K562 (cell line): ENCODE measurements at regions not wholly inside any gene's neighbourhood (a gene's known extent, or its start where the extent isn't known, plus 50 kb on each side); places are given as distances from the start of the nearest gene placed in this dataset.

Source experiments
- ATF6 ChIP-seq: sonication (generic); formaldehyde crosslinking; IDR thresholded peaks from 2 replicates; pipeline ENCODE4 v1.4.0; 2020; ENCODE audit warnings: mild to moderate bottlenecking, missing genetic modification reagents
- CREB1 ChIP-seq, 2 experiments: sonication (generic) in 1 of 2; formaldehyde crosslinking in 1 of 2; IDR thresholded peaks; 2 replicates each; pipeline versions ENCODE4 v1.6.1 to v1.8.0; 2012 to 2022; ENCODE audit warnings: inconsistent platforms in 1 of 2, mild to moderate bottlenecking in 1 of 2, missing genetic modification reagents in 1 of 2, moderate library complexity in 1 of 2
- RCOR1 ChIP-seq, 2 experiments: IDR thresholded peaks; 2 replicates each; pipeline ENCODE4 v1.6.1; 2012; ENCODE audit warnings: low read depth in 2 of 2, low read length in 2 of 2, borderline replicate concordance in 1 of 2, improper control_type of control experiment in 1 of 2
- ZNF140 ChIP-seq: fragments of 250-450 bp; sonication (Bioruptor Pico); IDR thresholded peaks from 2 replicates; pipeline ENCODE4 v1.8.0; 2021; ENCODE audit warnings: moderate library complexity, mild to moderate bottlenecking, inconsistent platforms
- ZNF316 ChIP-seq: fragments of 450-650 bp; IDR thresholded peaks from 2 replicates; pipeline ENCODE4 v1.6.1; 2016

GRCh38 chr5:53426878-53427277 lies 53.6 kb upstream of the FST start:
- TF ChIP-seq ATF6 = no peak
- no peak for TF ChIP-seq ZNF316
- no peak for TF ChIP-seq CREB1 (IDR thresholded peaks at IDR 0.05)
- TF ChIP-seq CREB1 (CRISPR knock-in tag; IDR thresholded peaks at IDR 0.05) = no peak
- no peak for TF ChIP-seq RCOR1 (IDR thresholded peaks at IDR 0.05; ENCODE audit: borderline replicate concordance in 1 of 2, low read depth in 2 of 2, low read length in 2 of 2)
- no peak for TF ChIP-seq ZNF140 (CRISPR knock-in tag)
